ENCODE measurements at regions not wholly inside any gene's neighbourhood (a gene's known extent, or its start where the extent isn't known, plus 50 kb on each side); places are given as distances from the start of the nearest gene placed in this dataset.

DNA sequence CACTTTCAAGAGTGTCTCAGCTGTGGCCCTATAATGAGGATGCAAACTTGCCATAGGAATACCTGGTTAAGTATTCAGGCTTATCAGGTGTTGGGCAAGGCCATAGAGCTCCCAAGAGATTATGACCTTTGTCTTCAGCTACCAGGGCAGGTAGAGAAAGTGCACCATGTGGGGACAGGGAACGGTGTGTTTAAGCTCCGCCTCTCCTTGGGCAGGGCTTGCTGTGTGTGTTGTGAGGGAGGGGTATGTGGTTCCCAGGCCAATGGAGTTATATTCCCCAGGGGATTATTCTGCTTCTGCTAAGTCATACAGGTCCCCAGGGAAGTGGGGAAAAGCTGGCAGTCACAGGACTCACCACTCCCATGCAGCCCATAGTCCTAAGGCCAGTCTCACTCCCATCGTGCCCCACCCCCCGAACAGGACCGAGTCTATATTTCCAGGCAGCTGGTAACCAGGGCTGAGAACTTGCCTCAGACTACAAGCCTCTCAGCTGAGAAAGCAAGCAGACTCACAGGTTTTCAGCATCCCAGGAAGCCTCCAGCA lies 660.2 kb downstream of the HTR1B start:
- TF ChIP-seq POLR2A (IDR thresholded peaks at IDR 0.05; ENCODE audit: low read depth, low read length) (no peak), TAF1 (IDR thresholded peaks at IDR 0.05; ENCODE audit: borderline replicate concordance, low read depth, low read length) (no peak), POLR2AphosphoS5 (IDR thresholded peaks at IDR 0.05; ENCODE audit: low read depth, low read length) (no peak)
